Muscle of arm (tissue), 1 donor: ENCODE measurements at regions not wholly inside any gene's neighbourhood (a gene's known extent, or its start where the extent isn't known, plus 50 kb on each side); places are given as distances from the start of the nearest gene placed in this dataset.
A peak's percentile ranks its signal among the peaks of the same experiment; 100 is the strongest.
"Not testable (repeated sequence)": the region's sequence is repeated elsewhere in the genome, so short reads cannot be mapped to it uniquely, and the experiment has no call there.

Experiments
- DNase-seq: peaks from one replicate; pipeline ENCODE4 v3.0.0-alpha.2; 2013

GRCh38 chr7:113383638-113384037 lies 265.3 kb upstream of the SMIM30 start:
- DNase-seq, result no peak

GRCh38 chr7:113379746-113380145 lies 261.4 kb upstream of the SMIM30 start:
- DNase-seq, result no peak

GRCh38 chr7:113374955-113375354 lies 256.6 kb upstream of the SMIM30 start:
- DNase-seq, result peak; percentile 27

- DNase-seq, result no peak
These were observed 255.5 kb upstream of the SMIM30 start for GRCh38 chr7:113373863-113374262.

- peak; percentile 18 for DNase-seq
These were observed 253.2 kb upstream of the SMIM30 start for GRCh38 chr7:113371416-113372043.

- no peak for DNase-seq
These were observed 252.6 kb upstream of the SMIM30 start for GRCh38 chr7:113370910-113371309.

GRCh38 chr7:113368256-113368655 lies 249.9 kb upstream of the SMIM30 start:
- no peak for DNase-seq

- DNase-seq, result peak; percentile 18
These were observed 248.8 kb upstream of the SMIM30 start for GRCh38 chr7:113367041-113367586.

GRCh38 chr7:113366122-113366521 lies 247.8 kb upstream of the SMIM30 start:
- no peak for DNase-seq

GRCh38 chr7:113349339-113349738 lies 231.0 kb upstream of the SMIM30 start:
- DNase-seq, result no peak

- no peak for DNase-seq
These were observed 221.3 kb upstream of the SMIM30 start for GRCh38 chr7:113339661-113340060.

GRCh38 chr7:113338071-113338696 lies 219.8 kb upstream of the SMIM30 start:
- no peak for DNase-seq

GRCh38 chr7:113336838-113337237 lies 218.5 kb upstream of the SMIM30 start:
- DNase-seq, result not testable (repeated sequence)

GRCh38 chr7:113331155-113331898 lies 213.0 kb upstream of the SMIM30 start:
- DNase-seq, result no peak

- DNase-seq, result no peak
These were observed 202.8 kb upstream of the SMIM30 start for GRCh38 chr7:113321201-113321600.

GRCh38 chr7:113320419-113320818 lies 202.1 kb upstream of the SMIM30 start:
- no peak for DNase-seq

GRCh38 chr7:113314594-113314993 lies 196.2 kb upstream of the SMIM30 start:
- no peak for DNase-seq

GRCh38 chr7:113308399-113308798 lies 190.0 kb upstream of the SMIM30 start:
- no peak for DNase-seq

GRCh38 chr7:113307147-113307546 lies 188.8 kb upstream of the SMIM30 start:
- DNase-seq, result no peak

GRCh38 chr7:113306302-113306701 lies 187.9 kb upstream of the SMIM30 start:
- no peak for DNase-seq

GRCh38 chr7:113304104-113304503 lies 185.8 kb upstream of the SMIM30 start:
- DNase-seq, result no peak

- not testable (repeated sequence) for DNase-seq
These were observed 185.0 kb upstream of the SMIM30 start for GRCh38 chr7:113303388-113303787.

- no peak for DNase-seq
These were observed 183.6 kb upstream of the SMIM30 start for GRCh38 chr7:113301983-113302382.
